ENCODE measurements at regions not wholly inside any gene's neighbourhood (a gene's known extent, or its start where the extent isn't known, plus 50 kb on each side); places are given as distances from the start of the nearest gene placed in this dataset.

DNA sequence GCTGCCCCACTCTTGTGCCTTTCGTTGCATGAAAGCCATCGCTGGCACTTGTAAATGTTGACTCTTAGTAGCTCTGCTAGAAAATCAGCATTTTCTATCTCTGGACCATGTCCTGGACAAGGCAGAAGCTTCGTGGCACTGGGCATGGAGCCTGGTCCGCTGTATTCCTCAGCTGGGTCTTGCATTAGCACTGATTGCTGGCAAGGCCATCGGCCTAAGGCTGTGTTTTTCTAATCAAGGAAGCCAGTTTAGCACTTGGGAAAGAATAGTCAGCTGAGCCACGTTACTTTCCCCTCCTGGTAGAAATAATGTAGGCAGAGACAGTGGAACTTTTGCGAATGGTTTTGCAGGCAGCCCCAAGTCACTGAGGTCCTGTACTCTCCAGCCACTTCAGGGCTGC lies 180.2 kb upstream of the EOLA2 start:
- TF ChIP-seq, protein P1, sequence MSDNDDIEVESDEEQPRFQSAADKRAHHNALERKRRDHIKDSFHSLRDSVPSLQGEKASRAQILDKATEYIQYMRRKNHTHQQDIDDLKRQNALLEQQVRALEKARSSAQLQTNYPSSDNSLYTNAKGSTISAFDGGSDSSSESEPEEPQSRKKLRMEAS (IDR thresholded peaks at IDR 0.05), result no peak
- TF ChIP-seq EP300 (IDR thresholded peaks at IDR 0.05; ENCODE audit: borderline replicate concordance) (no peak), CREB1 (IDR thresholded peaks at IDR 0.05; ENCODE audit: low read depth) (no peak), NFIC (IDR thresholded peaks at IDR 0.05) (no peak), YY1 (IDR thresholded peaks at IDR 0.05; ENCODE audit: low read depth) (no peak), TEAD4 (IDR thresholded peaks at IDR 0.05) (no peak), FOXM1 (IDR thresholded peaks at IDR 0.05; ENCODE audit: borderline replicate concordance, low read depth) (no peak), ZBTB7A (IDR thresholded peaks at IDR 0.05; ENCODE audit: low read depth) (no peak), TAF1 (IDR thresholded peaks at IDR 0.05; ENCODE audit: low read depth) (no peak), TCF12 (IDR thresholded peaks at IDR 0.05; ENCODE audit: low read depth) (no peak), CEBPB (IDR thresholded peaks at IDR 0.05) (no peak), RAD21 (IDR thresholded peaks at IDR 0.05; ENCODE audit: low read depth) (no peak), EGR1 (IDR thresholded peaks at IDR 0.05) (no peak)
- TF ChIP-seq, protein P2, sequence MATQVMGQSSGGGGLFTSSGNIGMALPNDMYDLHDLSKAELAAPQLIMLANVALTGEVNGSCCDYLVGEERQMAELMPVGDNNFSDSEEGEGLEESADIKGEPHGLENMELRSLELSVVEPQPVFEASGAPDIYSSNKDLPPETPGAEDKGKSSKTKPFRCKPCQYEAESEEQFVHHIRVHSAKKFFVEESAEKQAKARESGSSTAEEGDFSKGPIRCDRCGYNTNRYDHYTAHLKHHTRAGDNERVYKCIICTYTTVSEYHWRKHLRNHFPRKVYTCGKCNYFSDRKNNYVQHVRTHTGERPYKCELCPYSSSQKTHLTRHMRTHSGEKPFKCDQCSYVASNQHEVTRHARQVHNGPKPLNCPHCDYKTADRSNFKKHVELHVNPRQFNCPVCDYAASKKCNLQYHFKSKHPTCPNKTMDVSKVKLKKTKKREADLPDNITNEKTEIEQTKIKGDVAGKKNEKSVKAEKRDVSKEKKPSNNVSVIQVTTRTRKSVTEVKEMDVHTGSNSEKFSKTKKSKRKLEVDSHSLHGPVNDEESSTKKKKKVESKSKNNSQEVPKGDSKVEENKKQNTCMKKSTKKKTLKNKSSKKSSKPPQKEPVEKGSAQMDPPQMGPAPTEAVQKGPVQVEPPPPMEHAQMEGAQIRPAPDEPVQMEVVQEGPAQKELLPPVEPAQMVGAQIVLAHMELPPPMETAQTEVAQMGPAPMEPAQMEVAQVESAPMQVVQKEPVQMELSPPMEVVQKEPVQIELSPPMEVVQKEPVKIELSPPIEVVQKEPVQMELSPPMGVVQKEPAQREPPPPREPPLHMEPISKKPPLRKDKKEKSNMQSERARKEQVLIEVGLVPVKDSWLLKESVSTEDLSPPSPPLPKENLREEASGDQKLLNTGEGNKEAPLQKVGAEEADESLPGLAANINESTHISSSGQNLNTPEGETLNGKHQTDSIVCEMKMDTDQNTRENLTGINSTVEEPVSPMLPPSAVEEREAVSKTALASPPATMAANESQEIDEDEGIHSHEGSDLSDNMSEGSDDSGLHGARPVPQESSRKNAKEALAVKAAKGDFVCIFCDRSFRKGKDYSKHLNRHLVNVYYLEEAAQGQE (IDR thresholded peaks at IDR 0.05; ENCODE audit: low read depth), result no peak
- TF ChIP-seq, protein P3, sequence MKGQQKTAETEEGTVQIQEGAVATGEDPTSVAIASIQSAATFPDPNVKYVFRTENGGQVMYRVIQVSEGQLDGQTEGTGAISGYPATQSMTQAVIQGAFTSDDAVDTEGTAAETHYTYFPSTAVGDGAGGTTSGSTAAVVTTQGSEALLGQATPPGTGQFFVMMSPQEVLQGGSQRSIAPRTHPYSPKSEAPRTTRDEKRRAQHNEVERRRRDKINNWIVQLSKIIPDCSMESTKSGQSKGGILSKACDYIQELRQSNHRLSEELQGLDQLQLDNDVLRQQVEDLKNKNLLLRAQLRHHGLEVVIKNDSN (IDR thresholded peaks at IDR 0.05), result no peak

DNA sequence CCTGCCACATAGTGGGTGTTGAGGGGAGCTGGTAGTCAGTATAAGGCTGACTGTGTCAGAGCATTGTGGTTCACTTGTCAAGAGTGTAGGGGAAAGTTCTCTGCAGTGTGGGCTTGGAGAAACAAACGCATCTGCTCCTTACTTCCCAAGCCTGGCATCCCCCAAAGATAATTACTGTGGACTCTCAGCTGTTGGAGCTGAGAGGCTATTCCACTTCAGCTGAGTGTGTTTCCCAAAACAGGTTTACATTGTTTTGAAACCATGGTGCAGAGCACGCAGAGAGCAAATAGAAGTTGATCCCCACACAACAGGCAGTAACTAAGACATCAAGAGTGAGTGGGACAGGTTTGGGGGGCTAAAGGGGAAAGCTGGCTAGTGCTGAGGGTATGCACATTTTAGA lies 181.0 kb upstream of the EOLA2 start:
- TF ChIP-seq EP300 (IDR thresholded peaks at IDR 0.05; ENCODE audit: borderline replicate concordance) (no peak), ZBTB7A (IDR thresholded peaks at IDR 0.05; ENCODE audit: low read depth) (no peak), NFIC (IDR thresholded peaks at IDR 0.05) (no peak), EGR1 (IDR thresholded peaks at IDR 0.05) (no peak), FOXM1 (IDR thresholded peaks at IDR 0.05; ENCODE audit: borderline replicate concordance, low read depth) (no peak), YY1 (IDR thresholded peaks at IDR 0.05; ENCODE audit: low read depth) (no peak), TAF1 (IDR thresholded peaks at IDR 0.05; ENCODE audit: low read depth) (no peak), CREB1 (IDR thresholded peaks at IDR 0.05; ENCODE audit: low read depth) (no peak), TCF12 (IDR thresholded peaks at IDR 0.05; ENCODE audit: low read depth) (no peak)
- TF ChIP-seq, protein P3 (IDR thresholded peaks at IDR 0.05), result no peak
- TF ChIP-seq, protein P1 (IDR thresholded peaks at IDR 0.05), result no peak
- TF ChIP-seq, protein P2 (IDR thresholded peaks at IDR 0.05; ENCODE audit: low read depth), result no peak

DNA sequence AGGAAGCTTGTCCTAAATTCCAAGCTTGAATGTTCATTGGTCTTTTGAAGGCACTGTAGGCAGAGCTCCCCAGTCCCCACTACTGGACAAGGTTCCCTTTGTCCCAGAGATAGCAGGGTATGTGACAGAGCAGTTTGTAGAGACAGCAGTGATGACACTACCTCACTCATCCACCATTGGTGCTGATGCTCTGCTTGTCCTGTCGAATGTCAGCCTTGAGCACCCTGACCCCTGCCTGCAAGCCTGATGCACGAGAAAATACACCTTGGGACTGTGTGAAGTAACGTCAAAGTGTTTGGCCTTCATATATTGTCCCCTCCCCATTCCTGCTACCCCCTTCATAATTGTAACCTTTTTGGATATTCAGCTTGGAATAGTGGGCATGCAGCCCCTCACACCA lies 188.9 kb upstream of the EOLA2 start:
- TF ChIP-seq YY1 (IDR thresholded peaks at IDR 0.05; ENCODE audit: low read depth), result no peak
- TF ChIP-seq, protein P1 (IDR thresholded peaks at IDR 0.05), result no peak
- TF ChIP-seq, protein P2 (IDR thresholded peaks at IDR 0.05; ENCODE audit: low read depth), result no peak
- TF ChIP-seq, protein P3 (IDR thresholded peaks at IDR 0.05), result no peak
- no peak for TF ChIP-seq FOXM1 (IDR thresholded peaks at IDR 0.05; ENCODE audit: borderline replicate concordance, low read depth)
- TF ChIP-seq CEBPB (IDR thresholded peaks at IDR 0.05), result no peak
- no peak for TF ChIP-seq TAF1 (IDR thresholded peaks at IDR 0.05; ENCODE audit: low read depth)
- no peak for TF ChIP-seq NFIC (IDR thresholded peaks at IDR 0.05)
- TF ChIP-seq CREB1 (IDR thresholded peaks at IDR 0.05; ENCODE audit: low read depth), result no peak
- no peak for TF ChIP-seq ZBTB7A (IDR thresholded peaks at IDR 0.05; ENCODE audit: low read depth)
- no peak for TF ChIP-seq EP300 (IDR thresholded peaks at IDR 0.05; ENCODE audit: borderline replicate concordance)
- no peak for TF ChIP-seq RAD21 (IDR thresholded peaks at IDR 0.05; ENCODE audit: low read depth)
- TF ChIP-seq EGR1 (IDR thresholded peaks at IDR 0.05), result no peak
- TF ChIP-seq TEAD4 (IDR thresholded peaks at IDR 0.05), result no peak
- no peak for TF ChIP-seq TCF12 (IDR thresholded peaks at IDR 0.05; ENCODE audit: low read depth)

Measured in Ishikawa (cell line).